WTC11 (cell line): ENCODE measurements at regions not wholly inside any gene's neighbourhood (a gene's known extent, or its start where the extent isn't known, plus 50 kb on each side); places are given as distances from the start of the nearest gene placed in this dataset.

Experiments used
- ATAC-seq: fragments of 200-7000 bp; cut with Tn5 transposase; 2 replicates; pipeline ENCODE4 v1.10.0; 2021; ENCODE audit warnings: mild to moderate bottlenecking, moderate library complexity
- CTCF ChIA-PET: fragments of 300-600 bp; sonication (Branson Sonifier 250); formaldehyde crosslinking; loops from one replicate; lab custom pipeline; 2021; ENCODE audit warnings: antibody characterized with exemption; lab: Charles Lee
- POLR2A ChIA-PET: fragments of 350-600 bp; sonication (Branson Sonifier 250); formaldehyde crosslinking; loops from one replicate; lab custom pipeline; 2021; ENCODE audit warnings: antibody characterized with exemption; lab: Charles Lee
- DNase-seq: peaks from one replicate; pipeline ENCODE4 v3.0.0; 2021; ENCODE audit warnings: low spot score
- H3K27ac Mint-ChIP-seq: 2 replicates; pipeline ENCODE4 v1.8.0; 2021; ENCODE audit warnings: mixed read lengths
- H3K27me3 Mint-ChIP-seq: 2 replicates; pipeline ENCODE4 v1.8.0; 2021; ENCODE audit warnings: low read depth, mild to moderate bottlenecking, moderate library complexity, mixed read lengths
- H3K36me3 Mint-ChIP-seq: 2 replicates; pipeline ENCODE4 v1.8.0; 2021; ENCODE audit warnings: mixed read lengths
- H3K4me1 Mint-ChIP-seq: 2 replicates; pipeline ENCODE4 v1.8.0; 2022; ENCODE audit warnings: mixed read lengths
- H3K4me3 Mint-ChIP-seq: 2 replicates; pipeline ENCODE4 v1.8.0; 2021; ENCODE audit warnings: mild to moderate bottlenecking, moderate library complexity, mixed read lengths
- H3K9me3 Mint-ChIP-seq: 2 replicates; pipeline ENCODE4 v1.8.0; 2021; ENCODE audit warnings: mixed read lengths
- ERG ChIP-seq: fragments of 250-450 bp; sonication (Bioruptor Pico); IDR thresholded peaks from 2 replicates; pipeline ENCODE4 v1.8.0; 2021; ENCODE audit warnings: mild to moderate bottlenecking
- GRHL2 ChIP-seq: fragments of 250-450 bp; sonication (Bioruptor Pico); IDR thresholded peaks from 2 replicates; pipeline ENCODE4 v1.8.0; 2022; ENCODE audit warnings: mild to moderate bottlenecking, moderate library complexity; ENCODE audit not compliant: insufficient replicate concordance, severe bottlenecking
- HMGA2 ChIP-seq: fragments of 250-450 bp; sonication (Bioruptor Pico); IDR thresholded peaks from 2 replicates; pipeline ENCODE4 v1.4.0; 2021; ENCODE audit warnings: mild to moderate bottlenecking, moderate library complexity
- IRF2 ChIP-seq: sonication (generic); formaldehyde crosslinking; IDR thresholded peaks from 2 replicates; pipeline ENCODE4 v1.8.0; 2022; ENCODE audit warnings: low read depth, missing genetic modification reagents, borderline replicate concordance
- PRRX2 ChIP-seq: fragments of 250-450 bp; sonication (Bioruptor Pico); IDR thresholded peaks from 2 replicates; pipeline ENCODE4 v1.8.0; 2021; ENCODE audit warnings: mild to moderate bottlenecking
- STAT6 ChIP-seq: sonication (generic); formaldehyde crosslinking; conservative IDR thresholded peaks from 2 replicates; pipeline ENCODE4 v1.8.1; 2023; ENCODE audit warnings: mild to moderate bottlenecking, low read depth, missing genetic modification reagents, moderate library complexity
- TCF7 ChIP-seq: sonication (generic); formaldehyde crosslinking; IDR thresholded peaks from 2 replicates; pipeline ENCODE4 v1.8.0; 2022; ENCODE audit warnings: mild to moderate bottlenecking, low read depth, missing genetic modification reagents, moderate library complexity
- ZNF138 ChIP-seq: sonication (generic); formaldehyde crosslinking; conservative IDR thresholded peaks from 2 replicates; pipeline ENCODE4 v1.8.1; 2022; ENCODE audit warnings: mild to moderate bottlenecking, moderate library complexity, missing genetic modification reagents
- TF ChIP-seq, protein P1 (sequence below): sonication (generic); formaldehyde crosslinking; IDR thresholded peaks from 2 replicates; pipeline ENCODE4 v1.8.1; 2023; ENCODE audit warnings: mild to moderate bottlenecking, missing genetic modification reagents
- TF ChIP-seq, protein P2 (sequence below): fragments of 250-450 bp; sonication (Bioruptor Pico); conservative IDR thresholded peaks from 2 replicates; pipeline ENCODE4 v1.9.0; 2021; ENCODE audit warnings: mild to moderate bottlenecking
- TF ChIP-seq, protein P3 (sequence below): sonication (generic); formaldehyde crosslinking; IDR thresholded peaks from 2 replicates; pipeline ENCODE4 v1.8.0; 2023; ENCODE audit warnings: mild to moderate bottlenecking, missing genetic modification reagents
- TF ChIP-seq, protein P4 (sequence below): sonication (generic); formaldehyde crosslinking; IDR thresholded peaks from 2 replicates; pipeline ENCODE4 v1.8.1; 2022; ENCODE audit warnings: mild to moderate bottlenecking, moderate library complexity, missing genetic modification reagents
- TF ChIP-seq, protein P5 (sequence below): fragments of 250-450 bp; sonication (Bioruptor Pico); IDR thresholded peaks from 2 replicates; pipeline ENCODE4 v2.1.2; 2022; ENCODE audit warnings: mild to moderate bottlenecking, moderate library complexity
- TF ChIP-seq, protein P6 (sequence below): fragments of 250-450 bp; sonication (Bioruptor Pico); IDR thresholded peaks from 2 replicates; pipeline ENCODE4 v1.9.0; 2021; ENCODE audit warnings: mild to moderate bottlenecking

GRCh38 chr2:122193622-122194021 is 438.2 kb downstream of the TSN start (continued):
- TF ChIP-seq, protein P1, sequence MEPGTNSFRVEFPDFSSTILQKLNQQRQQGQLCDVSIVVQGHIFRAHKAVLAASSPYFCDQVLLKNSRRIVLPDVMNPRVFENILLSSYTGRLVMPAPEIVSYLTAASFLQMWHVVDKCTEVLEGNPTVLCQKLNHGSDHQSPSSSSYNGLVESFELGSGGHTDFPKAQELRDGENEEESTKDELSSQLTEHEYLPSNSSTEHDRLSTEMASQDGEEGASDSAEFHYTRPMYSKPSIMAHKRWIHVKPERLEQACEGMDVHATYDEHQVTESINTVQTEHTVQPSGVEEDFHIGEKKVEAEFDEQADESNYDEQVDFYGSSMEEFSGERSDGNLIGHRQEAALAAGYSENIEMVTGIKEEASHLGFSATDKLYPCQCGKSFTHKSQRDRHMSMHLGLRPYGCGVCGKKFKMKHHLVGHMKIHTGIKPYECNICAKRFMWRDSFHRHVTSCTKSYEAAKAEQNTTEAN (CRISPR knock-in tag): no peak
- no peak for TF ChIP-seq PRRX2 (CRISPR knock-in tag)

GRCh38 chr2:122194546-122194945 is 439.1 kb downstream of the TSN start:
- TF ChIP-seq ZNF138: no peak
- TF ChIP-seq, protein P2, sequence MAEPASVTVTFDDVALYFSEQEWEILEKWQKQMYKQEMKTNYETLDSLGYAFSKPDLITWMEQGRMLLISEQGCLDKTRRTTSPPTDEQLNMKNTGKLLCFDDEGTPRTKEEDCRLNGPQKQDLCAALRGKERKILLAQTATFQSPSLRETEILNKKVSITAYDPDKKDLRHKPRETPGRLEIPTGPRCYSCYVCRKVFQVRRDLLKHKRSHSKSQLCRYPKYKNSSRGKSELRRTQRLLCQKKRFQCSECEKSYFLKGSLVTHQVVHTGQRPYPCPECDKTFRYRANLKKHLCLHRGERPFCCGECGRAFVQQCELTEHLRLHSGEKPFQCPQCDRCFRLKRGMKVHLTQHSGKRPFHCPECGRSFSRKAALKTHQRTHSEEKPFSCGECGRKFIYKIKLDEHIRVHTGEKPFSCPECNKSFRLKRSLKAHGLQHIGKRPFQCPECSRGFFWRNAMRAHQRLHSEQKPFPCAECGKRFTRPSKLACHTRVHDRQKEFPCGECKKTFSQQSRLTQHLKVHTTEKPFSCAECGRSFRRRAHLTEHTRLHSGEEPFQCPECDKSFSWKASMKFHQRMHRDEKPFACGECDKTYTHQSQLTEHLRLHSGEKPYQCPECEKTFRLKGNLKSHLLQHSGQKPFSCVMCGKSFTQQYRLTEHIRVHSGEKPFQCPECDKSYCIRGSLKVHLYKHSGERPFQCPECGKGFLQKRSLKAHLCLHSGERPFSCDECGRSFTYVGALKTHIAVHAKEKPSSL (CRISPR knock-in tag): no peak
- no peak for TF ChIP-seq TCF7 (CRISPR knock-in tag)
- TF ChIP-seq GRHL2: no peak
- TF ChIP-seq HMGA2 (CRISPR knock-in tag): no peak
- TF ChIP-seq, protein P3, sequence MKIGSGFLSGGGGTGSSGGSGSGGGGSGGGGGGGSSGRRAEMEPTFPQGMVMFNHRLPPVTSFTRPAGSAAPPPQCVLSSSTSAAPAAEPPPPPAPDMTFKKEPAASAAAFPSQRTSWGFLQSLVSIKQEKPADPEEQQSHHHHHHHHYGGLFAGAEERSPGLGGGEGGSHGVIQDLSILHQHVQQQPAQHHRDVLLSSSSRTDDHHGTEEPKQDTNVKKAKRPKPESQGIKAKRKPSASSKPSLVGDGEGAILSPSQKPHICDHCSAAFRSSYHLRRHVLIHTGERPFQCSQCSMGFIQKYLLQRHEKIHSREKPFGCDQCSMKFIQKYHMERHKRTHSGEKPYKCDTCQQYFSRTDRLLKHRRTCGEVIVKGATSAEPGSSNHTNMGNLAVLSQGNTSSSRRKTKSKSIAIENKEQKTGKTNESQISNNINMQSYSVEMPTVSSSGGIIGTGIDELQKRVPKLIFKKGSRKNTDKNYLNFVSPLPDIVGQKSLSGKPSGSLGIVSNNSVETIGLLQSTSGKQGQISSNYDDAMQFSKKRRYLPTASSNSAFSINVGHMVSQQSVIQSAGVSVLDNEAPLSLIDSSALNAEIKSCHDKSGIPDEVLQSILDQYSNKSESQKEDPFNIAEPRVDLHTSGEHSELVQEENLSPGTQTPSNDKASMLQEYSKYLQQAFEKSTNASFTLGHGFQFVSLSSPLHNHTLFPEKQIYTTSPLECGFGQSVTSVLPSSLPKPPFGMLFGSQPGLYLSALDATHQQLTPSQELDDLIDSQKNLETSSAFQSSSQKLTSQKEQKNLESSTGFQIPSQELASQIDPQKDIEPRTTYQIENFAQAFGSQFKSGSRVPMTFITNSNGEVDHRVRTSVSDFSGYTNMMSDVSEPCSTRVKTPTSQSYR (CRISPR knock-in tag): no peak
- no peak for TF ChIP-seq ERG (CRISPR knock-in tag)
- TF ChIP-seq STAT6: no peak
- TF ChIP-seq, protein P4, sequence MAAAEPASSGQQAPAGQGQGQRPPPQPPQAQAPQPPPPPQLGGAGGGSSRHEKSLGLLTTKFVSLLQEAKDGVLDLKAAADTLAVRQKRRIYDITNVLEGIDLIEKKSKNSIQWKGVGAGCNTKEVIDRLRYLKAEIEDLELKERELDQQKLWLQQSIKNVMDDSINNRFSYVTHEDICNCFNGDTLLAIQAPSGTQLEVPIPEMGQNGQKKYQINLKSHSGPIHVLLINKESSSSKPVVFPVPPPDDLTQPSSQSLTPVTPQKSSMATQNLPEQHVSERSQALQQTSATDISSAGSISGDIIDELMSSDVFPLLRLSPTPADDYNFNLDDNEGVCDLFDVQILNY (CRISPR knock-in tag): no peak
- Mint-ChIP-seq H3K27me3 (no peaks in the 10 kb centered on the region), H3K27ac (no peak overlapping the region), H3K9me3 (peaks cover 20% of the 10 kb centered on the region), H3K36me3 (peaks cover 8% of the 10 kb centered on the region; the same call in 1 of the 2 replicates), H3K4me3 (no peak overlapping the region), H3K4me1 (peaks cover 16% of the 10 kb centered on the region)
- CTCF ChIA-PET: no interaction called here
- no peak for ATAC-seq
- DNase-seq: no peak
- POLR2A ChIA-PET: no interaction called here

GRCh38 chr2:122203523-122203922 is 448.1 kb downstream of the TSN start:
- ChIA-PET CTCF (interaction anchor here (1.1 to 2.2 kb wide), 2 partner anchors 12 to 392 kb away, joined by 4 to 7 read pairs; no protein-coding TSS in a partner anchor), POLR2A (interaction anchor here (0.6 kb wide), 1 partner anchor 670 kb away, joined by 3 read pairs; no protein-coding TSS in a partner anchor)
- no peak for DNase-seq
- Mint-ChIP-seq H3K9me3 (peaks cover 3% of the 10 kb centered on the region; the same call in 1 of the 2 replicates), H3K27ac (no peak overlapping the region), H3K4me3 (no peak overlapping the region), H3K27me3 (peaks cover 40% of the 10 kb centered on the region), H3K36me3 (no peaks in the 10 kb centered on the region), H3K4me1 (peaks cover 3% of the 10 kb centered on the region; the same call in 1 of the 2 replicates)
- no peak for ATAC-seq
- no peak for TF ChIP-seq IRF2 (CRISPR knock-in tag)
- TF ChIP-seq, protein P5, sequence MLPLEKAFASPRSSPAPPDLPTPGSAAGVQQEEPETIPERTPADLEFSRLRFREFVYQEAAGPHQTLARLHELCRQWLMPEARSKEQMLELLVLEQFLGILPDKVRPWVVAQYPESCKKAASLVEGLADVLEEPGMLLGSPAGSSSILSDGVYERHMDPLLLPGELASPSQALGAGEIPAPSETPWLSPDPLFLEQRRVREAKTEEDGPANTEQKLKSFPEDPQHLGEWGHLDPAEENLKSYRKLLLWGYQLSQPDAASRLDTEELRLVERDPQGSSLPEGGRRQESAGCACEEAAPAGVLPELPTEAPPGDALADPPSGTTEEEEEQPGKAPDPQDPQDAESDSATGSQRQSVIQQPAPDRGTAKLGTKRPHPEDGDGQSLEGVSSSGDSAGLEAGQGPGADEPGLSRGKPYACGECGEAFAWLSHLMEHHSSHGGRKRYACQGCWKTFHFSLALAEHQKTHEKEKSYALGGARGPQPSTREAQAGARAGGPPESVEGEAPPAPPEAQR (CRISPR knock-in tag): no peak
- no peak for TF ChIP-seq PRRX2 (CRISPR knock-in tag)
- TF ChIP-seq, protein P6, sequence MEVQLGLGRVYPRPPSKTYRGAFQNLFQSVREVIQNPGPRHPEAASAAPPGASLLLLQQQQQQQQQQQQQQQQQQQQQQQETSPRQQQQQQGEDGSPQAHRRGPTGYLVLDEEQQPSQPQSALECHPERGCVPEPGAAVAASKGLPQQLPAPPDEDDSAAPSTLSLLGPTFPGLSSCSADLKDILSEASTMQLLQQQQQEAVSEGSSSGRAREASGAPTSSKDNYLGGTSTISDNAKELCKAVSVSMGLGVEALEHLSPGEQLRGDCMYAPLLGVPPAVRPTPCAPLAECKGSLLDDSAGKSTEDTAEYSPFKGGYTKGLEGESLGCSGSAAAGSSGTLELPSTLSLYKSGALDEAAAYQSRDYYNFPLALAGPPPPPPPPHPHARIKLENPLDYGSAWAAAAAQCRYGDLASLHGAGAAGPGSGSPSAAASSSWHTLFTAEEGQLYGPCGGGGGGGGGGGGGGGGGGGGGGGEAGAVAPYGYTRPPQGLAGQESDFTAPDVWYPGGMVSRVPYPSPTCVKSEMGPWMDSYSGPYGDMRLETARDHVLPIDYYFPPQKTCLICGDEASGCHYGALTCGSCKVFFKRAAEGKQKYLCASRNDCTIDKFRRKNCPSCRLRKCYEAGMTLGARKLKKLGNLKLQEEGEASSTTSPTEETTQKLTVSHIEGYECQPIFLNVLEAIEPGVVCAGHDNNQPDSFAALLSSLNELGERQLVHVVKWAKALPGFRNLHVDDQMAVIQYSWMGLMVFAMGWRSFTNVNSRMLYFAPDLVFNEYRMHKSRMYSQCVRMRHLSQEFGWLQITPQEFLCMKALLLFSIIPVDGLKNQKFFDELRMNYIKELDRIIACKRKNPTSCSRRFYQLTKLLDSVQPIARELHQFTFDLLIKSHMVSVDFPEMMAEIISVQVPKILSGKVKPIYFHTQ (CRISPR knock-in tag): no peak
